GM21381 (cell line): ENCODE measurements at regions not wholly inside any gene's neighbourhood (a gene's known extent, or its start where the extent isn't known, plus 50 kb on each side); places are given as distances from the start of the nearest gene placed in this dataset.

Experiments used
- ATAC-seq: cut with Tn5 transposase; IDR thresholded peaks from one replicate; pipeline ENCODE4 v1.9.1; 2021; ENCODE audit warnings: mild to moderate bottlenecking, moderate library complexity; ENCODE audit not compliant: unreplicated experiment

DNA sequence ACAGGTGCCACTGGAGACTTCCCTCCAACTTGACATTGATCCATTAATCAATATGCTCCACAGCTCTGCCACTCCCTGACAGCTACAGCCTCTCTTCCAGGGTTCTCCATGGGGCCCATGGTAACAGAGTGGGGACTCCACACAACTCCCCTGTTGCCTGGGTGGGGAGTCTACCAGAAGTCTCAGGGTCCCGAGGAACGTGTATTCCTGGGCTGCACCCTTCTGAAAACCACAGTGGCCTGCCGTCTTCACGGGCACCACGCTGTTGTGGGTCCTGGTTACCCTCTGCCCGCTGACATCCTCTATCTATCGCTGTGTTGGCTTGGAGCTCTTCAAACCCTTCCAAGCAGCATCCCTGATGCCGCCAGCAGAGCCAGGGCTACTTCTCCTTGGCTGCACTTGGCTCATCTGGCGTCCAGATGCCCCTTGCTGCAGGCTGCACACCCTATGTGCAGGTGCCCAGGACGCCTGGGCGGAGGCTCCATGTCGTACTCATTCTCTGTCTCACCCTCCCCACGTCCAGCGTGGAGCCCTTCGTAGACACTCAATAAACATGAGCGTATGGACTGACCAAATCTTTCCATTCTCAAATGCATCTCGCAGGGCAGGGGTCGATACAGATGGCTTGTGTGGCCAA, 1341.8 kb downstream of the TBC1D22A start:
- ATAC-seq, result no peak

DNA sequence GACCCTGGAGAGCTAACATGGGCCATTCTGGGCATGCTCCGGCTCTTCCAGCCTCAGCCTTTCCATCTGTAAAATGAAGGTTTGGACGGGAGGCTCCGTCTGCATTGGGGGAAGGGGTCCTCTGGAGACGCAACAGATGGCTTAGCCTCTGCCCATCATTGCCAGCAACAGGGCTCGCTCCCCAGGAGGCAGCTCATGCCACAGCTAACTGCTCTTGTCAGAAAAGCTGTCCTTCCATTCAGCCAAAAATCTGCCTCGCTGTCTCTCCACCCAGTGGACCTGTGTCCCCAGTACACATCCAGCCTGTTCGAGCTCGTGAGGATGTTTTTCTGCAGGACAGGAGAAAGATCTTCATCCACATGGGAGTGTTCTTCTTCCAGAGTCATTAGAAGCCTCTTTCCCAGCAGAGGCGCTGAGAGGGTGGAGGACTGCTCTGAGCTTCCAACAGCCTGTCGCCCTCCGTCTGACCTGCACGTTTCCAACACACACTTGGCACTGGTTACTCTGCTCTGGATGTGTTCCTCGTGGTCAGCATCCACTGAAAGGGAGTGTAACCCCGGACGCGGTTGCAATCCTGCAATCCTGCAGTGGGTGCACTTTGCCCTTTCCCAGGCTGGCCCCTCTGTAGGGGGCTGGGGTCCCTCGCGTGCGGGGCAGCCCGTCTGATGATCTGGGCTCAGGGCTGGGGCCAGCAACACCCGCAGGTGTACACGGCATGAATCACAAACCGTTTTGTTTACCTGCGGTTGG, 1340.9 kb downstream of the TBC1D22A start:
- no peak for ATAC-seq

DNA sequence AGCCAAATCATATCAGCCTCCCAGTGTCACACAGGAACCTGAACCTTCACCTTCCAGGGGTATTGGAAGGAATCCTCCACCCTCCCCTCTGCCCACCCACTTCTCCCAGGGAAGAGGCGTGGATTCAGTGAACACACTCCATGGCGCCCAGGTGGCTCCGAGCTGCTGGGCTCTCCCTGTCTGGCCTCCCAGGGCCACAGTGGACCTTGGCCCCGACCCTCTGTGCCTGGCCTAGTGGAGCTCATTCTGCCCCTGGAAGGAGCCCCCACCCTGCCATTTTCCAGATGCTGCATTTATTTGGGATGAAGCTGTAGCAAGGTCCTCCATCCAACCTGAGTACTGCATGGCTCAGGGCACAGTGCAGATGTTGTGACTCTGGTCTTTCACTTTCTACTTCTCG, 1340.1 kb downstream of the TBC1D22A start:
- no peak for ATAC-seq

DNA sequence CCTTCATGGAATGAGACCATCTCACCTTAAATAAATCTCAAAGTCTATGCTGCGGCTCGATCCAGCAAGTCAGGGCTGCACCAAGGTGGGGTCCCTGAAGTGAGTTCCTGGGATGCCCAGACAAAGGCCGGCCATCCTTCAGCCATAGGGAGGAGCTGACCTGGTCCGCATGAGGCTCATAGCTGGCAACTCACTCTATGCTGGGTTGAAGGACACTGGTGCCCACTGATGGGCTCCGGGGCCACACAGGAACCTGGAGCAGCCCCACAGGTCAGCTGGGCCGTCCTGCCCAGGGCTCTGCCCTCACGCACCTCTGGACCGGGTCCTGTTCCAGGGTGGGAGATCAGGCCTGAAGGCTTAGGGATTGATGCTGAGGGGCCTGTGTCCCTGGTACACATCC, 1339.3 kb downstream of the TBC1D22A start:
- ATAC-seq, result no peak

DNA sequence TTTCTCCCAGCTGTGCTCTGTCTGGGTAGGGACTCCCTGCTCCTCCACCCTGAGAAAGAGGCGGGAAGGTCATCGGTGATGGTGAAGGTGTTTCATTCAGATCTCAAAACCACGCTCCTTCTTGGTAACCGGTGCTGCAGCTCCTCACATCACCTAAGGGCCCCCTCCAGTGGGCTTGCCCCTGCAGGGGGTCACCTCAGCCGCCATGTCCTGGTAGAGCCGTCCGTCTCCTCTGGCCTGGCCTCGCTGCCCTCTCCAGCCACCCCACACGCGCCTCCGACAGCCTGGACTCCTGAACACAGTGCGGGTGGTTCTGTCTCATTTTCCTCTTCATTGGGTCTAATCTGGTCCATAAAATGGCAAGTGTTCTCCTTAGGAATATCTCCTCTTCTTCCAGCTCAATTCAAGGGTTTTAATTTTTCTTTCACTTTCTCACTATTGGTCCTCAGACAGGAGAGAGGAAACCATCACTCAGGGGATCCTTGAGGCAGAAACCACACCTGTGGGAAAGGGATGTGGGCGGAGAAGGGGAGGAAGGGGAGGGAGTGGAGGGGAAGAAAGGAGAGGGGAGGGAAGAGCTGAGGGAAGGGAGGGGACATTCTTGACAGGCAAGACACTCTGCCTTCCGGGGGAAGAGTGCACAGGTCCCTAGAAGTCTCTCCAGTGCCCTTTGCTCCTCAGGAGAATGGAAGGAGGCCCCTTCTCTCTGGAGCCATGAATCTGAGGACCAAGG, 1338.4 kb downstream of the TBC1D22A start:
- no peak for ATAC-seq

DNA sequence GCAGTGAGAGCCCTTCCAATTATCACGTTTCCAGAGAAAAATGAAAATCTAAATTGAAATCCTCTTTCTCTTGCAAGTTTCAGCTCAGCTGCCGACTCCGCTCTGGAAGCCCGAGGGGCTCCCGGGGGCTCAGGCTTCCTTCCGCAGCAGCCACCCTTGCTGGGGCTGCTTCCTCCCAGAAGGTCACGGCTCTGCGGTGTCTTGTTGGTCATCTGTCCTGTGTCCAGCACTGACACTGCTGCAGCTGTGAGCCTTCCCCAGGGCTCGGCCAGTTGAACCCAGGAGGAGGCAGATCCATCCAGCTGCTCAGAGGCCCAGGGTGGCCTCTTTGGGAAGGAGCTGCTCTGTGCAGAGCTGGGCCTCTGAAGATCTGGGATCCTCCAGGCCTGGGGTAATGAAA, 1337.2 kb downstream of the TBC1D22A start:
- ATAC-seq, result no peak

DNA sequence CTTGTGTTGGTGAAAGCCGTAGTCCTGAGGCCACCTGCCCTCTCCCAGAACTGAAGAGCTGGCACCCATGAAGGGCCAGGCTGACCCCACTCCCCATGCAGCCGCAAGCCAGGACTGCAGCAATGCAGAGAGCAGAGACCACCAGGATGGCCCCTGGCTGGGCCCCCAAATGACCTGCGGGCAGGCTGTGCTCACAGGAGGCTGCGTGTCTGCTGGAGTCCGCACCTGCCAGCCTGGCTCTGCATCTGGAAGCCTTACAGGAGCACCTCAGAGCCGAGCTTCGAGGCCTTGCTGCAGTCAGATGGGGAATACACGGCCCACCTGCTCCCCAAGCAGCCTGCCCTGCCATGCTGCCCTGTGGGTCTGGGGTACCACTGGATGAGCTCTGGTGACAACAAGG, 1336.8 kb downstream of the TBC1D22A start:
- no peak for ATAC-seq

DNA sequence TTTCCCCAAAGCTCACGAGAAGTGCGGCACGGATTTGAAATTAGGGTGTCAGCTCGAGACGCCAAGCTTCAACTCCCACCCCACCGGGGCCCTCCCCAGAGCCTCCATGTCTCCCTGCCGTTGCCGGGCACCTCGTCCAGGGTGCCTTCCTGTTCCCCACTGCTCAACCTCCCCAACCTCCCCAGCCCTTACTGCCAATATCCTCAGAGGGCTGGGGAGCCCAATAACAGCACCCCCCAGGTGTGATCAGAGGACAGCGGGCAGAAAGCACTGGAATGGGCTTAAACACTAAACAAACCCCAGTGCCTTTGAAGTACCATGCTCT, 1336.4 kb downstream of the TBC1D22A start:
- peak; percentile 7 for ATAC-seq

DNA sequence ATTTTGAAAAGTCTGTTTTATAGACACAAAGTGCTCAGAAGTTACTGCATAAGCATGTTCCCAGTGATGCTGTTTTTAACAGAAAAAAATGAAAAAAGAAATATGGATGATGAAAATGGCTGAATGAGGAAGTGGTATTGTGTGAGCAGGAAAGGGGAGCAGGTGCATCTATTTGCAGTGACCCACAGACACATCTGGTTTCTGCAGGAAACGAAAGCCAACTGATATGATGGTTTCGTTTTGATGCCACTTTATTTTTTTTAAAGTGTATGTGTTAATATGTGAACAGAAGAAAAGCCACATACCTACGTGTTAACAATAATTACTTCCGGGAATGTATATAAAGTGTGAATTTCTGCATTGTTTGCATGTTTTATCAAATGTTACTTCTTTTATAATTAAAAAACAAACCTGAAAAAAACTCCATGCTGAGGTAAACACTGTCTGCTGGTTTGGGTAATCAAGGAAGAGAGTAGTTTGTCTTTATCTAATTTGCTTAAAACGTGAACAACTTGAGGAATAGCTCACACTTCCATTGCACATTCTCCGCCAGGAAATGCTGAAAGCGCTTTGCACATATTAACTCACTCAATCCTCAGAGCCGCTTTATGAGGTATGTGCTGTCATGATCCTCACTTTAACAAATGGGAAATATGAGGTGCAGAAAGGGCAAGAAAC, 1335.9 kb downstream of the TBC1D22A start:
- peak; percentile 80 for ATAC-seq

DNA sequence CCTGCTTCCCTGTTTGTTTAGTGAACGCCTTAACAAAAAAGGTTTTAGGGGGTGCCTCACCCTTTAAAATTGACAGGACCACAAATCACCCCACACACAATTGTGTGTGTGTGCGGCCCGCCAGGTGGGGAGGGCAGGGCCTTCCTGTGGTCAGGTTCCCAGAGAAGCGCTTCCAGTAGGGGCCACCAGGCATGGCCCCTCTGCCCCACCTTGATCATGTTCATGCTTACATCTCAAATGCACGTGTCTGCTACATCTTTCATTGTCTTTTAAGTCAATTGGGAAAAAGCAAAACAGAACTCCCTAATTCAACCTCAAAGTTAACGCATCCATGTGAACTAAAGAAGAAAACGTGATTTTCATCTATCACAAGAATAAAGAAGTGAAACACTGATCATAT, 1335.3 kb downstream of the TBC1D22A start:
- ATAC-seq, result peak; percentile 12

DNA sequence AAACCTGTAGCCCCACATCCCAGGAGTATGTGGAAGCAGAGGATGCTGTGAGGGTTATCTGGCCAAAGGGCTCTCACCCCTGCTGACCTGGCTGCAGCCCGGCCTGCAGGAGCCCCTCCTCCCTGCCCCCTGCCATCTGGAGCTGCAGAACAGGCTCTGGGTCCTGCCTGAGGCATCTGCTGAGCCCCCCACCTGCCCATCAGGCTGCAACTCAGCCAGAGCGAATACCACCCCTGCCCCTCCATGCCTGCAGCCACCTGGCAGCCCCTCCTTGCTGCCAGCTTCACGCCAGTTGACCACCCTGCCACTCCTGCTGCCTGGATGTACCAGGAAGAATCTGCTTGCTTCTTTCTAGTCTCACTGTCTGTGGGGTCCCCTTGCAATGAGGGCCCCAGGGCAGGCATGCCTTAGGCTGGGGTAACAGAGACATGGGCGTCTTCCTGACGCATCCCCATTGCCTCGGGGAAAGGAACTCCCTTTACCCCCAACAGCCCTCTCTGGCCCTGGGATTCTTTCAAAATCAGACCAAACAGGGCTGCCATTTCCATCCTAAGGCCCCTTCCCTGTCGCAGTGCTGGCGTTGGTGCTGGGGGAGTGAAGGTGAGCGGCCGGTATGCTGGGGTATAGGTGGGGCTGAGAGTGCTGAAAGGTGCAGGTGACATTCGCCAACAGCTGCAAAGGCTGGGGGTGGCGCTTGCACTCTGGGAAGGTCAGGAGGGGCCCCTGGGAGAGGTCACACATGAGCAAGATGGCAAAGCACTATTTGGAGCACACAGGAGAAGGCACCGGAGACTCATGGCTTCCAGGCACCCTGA, 1334.6 kb downstream of the TBC1D22A start:
- ATAC-seq, result no peak

DNA sequence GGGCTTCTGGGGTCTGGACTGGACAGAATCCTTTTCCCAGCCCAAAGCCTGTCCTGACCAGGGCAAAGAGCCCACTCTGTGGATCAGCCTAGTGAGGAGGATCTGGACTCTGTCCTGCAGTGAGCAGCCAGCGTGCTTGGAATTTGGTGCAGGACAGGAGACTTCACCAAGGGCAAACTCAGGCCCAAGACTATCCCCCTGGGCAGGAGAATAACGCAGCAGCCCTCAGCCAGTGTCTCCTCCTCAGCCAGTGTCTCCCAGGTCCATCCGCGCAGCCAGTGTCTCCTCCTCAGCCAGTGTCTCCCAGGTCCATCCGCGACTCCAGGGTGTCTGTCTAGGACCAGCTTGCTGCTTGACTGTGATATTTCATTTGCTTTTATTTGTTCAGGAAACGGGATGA, 1334.0 kb downstream of the TBC1D22A start:
- ATAC-seq, result no peak

DNA sequence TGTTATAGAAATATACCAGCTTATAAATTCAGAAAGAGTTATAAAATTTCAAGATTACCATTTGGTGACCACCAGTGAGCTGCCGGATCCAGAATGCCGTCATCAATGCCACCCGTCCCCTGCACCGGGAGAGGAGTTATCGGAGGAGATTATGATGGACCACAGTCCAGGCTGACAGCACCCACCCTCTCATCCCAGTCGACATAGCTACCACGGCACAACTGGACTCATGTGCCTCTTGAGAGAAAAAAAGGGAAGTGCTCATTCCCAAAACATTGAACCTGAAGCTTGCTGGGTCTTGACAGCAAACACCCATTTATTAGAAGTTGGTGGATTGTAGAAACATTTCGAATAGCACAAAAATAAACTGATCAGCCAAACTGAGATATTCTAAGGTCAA, 1331.5 kb downstream of the TBC1D22A start:
- ATAC-seq, result no peak

DNA sequence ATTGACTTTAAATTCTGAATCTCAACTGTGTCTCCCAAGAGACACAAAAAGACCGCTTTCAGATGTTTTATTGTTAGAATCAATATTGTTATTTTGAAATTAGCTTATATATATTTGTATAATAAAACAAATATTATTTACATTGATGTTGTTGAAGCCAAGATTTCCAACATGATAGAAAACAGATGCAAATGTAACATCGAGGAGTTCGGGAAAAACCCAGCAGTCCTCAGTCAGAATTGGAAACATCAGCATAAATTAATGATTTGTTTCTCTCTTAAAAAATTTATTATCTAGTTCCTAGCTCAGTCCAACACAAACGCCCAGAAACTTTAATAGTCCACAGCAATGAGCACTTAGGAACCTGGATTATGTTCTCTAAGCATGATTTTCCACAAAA, 1330.4 kb downstream of the TBC1D22A start:
- ATAC-seq, result no peak

DNA sequence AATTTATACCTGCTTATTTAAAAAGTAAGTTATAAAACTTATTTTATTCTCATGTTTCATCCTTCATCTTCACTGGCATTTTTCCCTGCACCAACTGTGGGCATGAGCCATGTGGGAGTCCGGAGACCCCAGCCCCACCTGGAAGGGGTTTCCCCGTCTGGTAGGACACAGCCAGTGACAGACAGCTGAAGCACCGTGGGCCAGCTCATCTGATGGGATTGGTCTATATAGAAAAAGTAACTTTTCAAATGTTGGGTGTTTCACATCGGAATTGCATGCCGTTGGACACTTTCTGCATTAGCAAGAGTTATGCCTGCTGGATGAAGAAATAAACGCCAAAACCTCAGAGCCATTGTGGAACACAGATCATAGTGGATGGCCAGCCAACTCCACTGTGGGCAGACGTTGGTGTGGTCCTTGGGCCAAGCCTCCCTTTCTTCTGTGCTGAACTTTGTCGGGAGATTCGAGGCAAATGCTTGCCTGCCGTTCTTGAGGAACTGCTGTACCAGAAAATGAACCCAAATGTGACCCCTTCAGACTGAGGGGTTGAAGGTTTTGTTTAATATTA, 1329.3 kb downstream of the TBC1D22A start:
- no peak for ATAC-seq

DNA sequence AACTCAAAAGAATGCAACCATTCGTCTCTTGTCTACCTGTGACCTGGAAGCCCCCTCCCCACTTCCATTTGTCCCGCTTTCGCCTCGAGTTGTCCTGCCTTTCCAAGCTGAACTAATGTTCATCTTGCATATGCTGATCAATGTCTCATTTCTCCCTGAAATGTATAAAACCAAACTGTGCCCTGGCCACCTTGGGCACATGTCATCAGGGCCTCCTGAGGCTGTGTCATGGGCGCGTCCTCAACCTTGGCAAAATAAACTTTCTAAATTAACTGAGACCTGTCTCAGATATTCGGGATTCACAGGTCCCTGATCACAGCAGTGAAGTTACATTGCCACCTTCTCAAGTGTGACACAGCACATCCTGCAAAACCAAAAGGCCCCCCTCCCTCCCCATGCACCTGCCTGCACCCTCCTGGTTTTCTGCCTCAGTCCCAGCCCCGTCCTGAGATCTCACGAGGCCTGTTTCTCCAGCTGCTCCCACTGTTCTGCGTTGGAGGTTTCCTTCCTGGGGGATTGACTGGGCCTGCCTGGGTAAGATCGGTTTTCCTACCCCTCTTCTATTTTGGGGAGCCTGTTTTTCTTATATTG, 1328.7 kb downstream of the TBC1D22A start:
- ATAC-seq, result no peak

DNA sequence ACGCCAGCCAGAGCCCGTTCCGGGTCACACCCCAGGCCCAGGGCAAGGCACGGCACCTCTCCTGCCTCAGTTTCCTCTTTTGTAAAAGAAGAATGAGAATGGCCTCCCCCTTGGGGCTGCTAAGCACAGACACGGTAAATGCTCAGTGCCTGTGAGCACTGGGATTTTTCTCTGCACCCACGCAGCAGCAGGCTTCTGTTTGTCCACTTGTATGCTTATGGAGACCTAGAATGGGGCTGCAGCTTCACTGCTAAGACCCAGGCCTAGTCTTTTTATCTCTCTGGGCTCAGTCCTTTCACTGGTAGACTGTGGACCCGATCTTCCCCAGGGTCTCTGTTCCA, 1327.9 kb downstream of the TBC1D22A start:
- ATAC-seq, result no peak

DNA sequence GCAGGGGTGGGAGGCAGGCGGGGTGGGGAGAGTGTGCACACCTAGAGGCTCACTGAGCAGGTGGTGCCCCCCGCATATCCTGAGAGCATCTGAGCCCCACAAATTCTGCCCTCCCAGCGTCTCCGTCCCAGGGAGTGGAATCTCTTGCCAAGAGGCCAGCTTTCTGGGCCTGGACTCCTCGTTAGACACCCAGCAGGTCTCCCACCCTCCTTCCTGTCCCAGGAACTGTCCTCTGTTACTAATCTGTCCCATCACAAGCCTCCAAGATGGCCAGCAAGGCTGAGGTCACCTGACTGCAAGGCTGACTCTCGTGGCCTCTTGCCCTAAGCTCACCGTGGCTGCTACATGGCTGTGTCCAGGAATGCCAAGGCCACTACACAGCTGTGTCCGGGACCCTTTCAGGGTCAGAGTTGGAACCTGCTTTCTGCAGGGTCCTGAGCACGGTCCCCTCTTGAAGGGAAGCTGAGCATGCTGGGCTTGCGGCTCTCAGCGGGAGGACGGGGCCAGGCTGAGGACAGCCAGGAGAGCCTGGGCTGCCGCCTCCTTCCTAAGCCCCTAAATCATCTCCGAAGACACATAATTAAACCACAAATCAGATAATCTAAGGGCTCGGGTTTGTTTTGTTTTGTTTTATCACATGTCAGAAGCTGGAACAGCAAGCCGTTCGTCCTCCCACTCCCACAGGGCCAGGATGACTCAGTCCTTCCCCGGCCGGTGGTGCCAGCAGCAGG, 1327.3 kb downstream of the TBC1D22A start:
- ATAC-seq, result no peak

DNA sequence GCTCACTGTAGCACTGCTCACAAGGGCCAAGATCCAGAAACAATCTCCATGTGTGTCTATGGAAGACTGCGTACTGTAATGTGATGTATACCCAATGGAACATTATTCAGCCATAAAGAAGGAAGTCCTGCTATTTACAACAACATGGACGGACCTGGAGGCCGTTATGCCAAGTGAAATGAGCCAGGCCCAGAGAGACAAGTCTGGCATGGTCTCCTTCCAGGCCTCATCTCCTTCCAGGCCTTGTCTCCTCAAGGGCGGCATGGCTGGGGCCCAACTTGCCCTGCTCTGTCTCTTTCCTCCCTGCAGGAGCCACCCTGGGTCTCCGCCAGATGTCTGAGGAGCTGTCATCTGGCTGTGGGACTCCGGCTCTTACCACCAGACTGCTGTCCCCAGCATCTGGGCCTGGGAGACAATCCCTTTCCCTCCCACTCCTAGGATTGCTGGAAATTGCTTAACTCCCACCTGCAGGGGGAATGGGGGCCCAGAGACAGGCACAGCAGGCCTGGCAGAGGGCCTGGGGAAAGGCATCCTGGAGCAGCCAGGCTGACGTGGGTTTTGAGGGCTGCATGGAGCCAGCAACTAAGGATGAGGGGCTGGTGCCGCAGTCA, 1326.6 kb downstream of the TBC1D22A start:
- ATAC-seq, result no peak
